Occipital lobe (tissue), 1 donor: ENCODE measurements at regions not wholly inside any gene's neighbourhood (a gene's known extent, or its start where the extent isn't known, plus 50 kb on each side); places are given as distances from the start of the nearest gene placed in this dataset.

Experiments used
- DNase-seq: peaks from one replicate; lab custom pipeline; 2025; lab: John Stamatoyannopoulos, UW

DNA sequence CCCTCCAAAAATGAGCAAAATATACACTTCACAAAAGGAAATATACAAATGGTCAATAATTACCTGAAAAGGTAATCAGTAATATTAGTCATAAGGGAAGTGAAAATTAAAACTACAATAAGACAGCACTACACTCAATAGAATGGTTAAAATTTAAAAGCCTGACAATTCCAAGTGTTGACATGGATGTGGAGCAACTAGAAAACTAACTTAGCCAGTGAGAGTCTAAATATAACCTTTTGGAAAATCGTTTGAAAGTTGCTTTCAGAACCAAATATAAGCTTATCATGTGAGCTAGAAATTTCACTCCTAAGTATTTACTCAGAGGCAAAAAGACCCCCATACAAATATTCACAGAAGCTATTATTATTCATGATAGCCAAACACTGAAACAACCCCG, 105.1 kb upstream of the MVB12B start:
- no peak for DNase-seq

DNA sequence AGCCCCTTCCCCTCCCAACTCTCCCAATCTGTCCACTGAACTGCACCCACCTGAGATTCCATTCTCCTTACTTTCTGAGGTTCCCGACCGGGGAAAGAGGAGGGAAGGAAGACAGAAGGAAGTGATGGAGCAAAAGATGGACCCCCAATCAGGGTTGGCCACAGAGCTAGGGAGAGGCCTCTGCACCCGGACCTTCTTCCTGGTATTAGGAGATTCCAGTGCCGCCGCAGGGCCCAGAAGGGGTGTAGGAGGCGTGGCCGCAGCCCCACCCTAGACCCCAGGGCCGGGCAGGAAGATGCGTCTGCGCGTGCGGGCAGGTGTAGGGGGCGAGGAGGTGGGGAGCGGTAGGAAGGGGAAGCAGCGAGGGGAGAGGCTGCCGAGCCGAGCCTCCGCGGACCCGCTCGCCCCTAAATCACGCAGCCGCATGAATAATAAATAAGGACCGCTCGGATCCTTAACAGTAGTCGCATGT, 104.2 kb upstream of the MVB12B start:
- DNase-seq, result no peak

DNA sequence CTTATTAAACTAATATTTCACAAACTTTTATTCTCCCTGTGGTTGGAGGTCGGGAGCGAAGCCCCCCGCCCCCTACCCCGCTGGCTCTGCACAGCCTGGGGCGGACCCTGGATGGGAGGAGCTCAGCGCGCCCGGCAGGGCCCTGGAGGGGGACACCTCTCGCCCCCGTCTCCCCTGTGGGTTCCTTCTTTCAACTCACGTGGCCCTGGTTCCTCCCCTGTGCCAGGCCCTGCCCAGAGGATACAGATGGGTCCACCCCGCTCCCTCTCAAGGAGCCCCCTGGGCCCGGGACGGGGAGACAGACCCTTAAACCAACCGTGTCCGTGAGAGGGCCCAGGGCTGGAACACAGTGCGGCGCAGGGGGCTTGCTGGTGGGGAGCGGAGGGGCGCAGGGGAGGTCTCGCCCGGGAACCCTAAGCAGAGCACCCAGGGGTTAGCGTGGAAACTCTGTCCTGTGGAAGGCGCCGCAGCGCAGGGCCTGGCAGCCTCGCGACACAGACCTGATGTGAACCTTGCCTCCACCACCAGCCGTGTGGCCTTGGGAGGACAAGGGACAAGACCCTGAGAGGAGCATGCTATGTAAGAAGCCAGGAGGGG, 103.7 kb upstream of the MVB12B start:
- no peak for DNase-seq

DNA sequence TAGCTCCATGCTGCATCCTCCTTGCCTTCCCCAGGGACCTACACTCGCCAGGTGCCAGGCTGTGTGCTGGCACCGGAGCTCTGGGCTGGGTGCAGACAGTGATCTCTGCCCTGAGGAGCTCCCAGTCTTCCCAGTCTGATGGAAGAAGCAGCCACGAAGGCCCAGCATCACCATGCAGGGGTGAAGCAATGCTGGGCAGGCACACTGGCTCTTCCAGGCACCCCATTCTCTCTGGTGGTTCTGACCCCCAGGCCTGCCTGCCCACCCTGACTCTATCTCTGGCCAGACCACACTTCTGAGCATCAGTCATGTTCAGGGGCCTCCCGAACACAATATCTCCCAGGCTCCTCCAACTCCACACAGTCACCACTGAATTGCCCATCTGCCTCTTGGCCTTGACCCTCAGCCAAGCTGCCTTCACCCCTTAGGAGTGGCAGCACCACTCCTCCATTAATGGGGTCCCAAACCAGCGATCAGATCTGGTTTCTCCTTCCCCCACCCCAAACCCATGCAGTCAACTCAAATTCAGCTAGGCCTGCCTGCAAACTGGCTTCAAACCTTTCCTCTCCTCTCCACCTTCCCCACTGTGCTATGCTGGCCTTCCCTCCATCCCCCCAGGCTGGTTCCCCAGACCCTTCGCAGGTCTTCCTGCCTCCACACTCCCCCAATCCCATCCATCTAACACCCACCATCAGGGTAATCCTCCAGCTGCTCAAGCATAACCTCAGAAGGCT, 102.7 kb upstream of the MVB12B start:
- DNase-seq, result no peak

- DNase-seq, result no peak
Observed at GRCh38 chr9:126225611-126226609, 100.7 kb upstream of the MVB12B start.

- no peak for DNase-seq
Observed at GRCh38 chr9:126226991-126227936, 99.4 kb upstream of the MVB12B start.

GRCh38 chr9:126228111-126228780, 98.4 kb upstream of the MVB12B start:
- no peak for DNase-seq

GRCh38 chr9:126228781-126229444, 97.7 kb upstream of the MVB12B start:
- peak; percentile 52 for DNase-seq

GRCh38 chr9:126229501-126229900, 97.1 kb upstream of the MVB12B start:
- no peak for DNase-seq

GRCh38 chr9:126230692-126231091, 95.9 kb upstream of the MVB12B start:
- no peak for DNase-seq

DNA sequence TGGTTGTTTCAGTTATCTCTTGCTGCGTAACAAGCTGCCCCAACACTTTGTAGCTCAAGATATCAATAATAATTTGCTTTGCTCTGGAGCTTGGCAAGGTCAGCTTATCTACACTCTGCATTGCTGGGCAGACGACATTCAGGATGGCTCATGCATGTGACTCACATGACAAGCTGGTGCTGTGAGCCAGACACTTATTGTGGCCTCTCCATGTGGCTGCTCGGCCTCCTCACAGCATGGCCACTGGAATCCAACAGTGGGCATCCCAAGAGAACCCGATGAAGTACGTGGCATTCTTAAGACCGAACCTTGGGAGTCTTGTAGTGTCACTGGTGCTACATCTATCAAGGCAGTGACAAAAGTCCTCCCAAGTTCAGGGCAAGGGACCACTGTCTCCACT, 94.2 kb upstream of the MVB12B start:
- DNase-seq, result no peak

DNA sequence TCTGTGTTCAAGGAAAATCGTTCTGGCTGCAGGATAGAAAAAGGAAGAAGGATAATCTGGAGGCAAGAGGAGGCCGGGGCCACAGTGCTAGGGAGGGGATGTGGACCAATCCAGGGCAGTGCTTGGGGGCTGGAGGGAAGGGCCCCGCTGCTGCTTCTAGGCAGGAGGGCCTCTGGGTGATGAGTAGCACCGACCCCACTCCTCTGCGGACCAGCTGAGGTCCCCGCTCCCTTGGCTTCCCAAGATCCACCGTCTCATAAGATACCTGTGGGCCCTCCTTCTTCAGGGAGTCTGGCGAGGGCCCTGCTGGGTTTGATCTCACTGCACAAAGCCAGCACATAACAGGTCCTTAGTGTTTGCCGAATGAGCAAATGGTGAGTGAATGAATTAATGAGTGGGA, 93.5 kb upstream of the MVB12B start:
- DNase-seq, result no peak

- DNase-seq, result no peak
Observed at GRCh38 chr9:126233913-126234525, 92.6 kb upstream of the MVB12B start.

- DNase-seq, result no peak
Observed at GRCh38 chr9:126234681-126235335, 91.8 kb upstream of the MVB12B start.

- DNase-seq, result no peak
Observed at GRCh38 chr9:126235336-126236243, 91.0 kb upstream of the MVB12B start.

GRCh38 chr9:126236273-126236672, 90.4 kb upstream of the MVB12B start:
- no peak for DNase-seq

GRCh38 chr9:126238415-126238814, 88.2 kb upstream of the MVB12B start:
- no peak for DNase-seq

DNA sequence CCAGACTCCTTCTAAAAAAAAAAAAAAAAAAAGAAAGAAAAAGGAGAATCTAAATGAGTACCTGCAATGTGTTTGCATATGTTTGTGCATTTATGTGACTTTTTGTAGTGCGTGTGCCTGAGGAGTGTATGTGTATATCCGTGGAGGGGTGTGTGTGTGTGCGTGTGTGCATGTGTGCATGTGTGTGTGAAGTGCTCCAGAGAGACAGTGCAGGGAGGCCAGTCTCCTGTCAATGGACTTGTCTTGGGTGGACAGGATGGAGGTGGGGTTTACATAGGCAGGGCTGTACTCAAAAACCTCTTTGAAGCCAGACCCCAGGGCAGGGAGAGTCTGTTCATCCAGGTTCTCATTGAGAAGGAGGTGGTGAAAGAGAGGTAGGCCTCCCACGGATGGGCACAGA, 87.1 kb upstream of the MVB12B start:
- DNase-seq, result no peak
